8988T (cell line): ENCODE measurements at regions not wholly inside any gene's neighbourhood (a gene's known extent, or its start where the extent isn't known, plus 50 kb on each side); places are given as distances from the start of the nearest gene placed in this dataset.

Experiments used
- DNase-seq: peaks from one replicate; pipeline ENCODE4 v3.0.0; 2011

- DNase-seq, result no peak
Observed at GRCh38 chr4:37126051-37126450, 118.5 kb upstream of the NWD2 start.

- DNase-seq, result no peak
Observed at GRCh38 chr4:37130465-37130864, 114.1 kb upstream of the NWD2 start.

GRCh38 chr4:37132351-37132974 is 112.1 kb upstream of the NWD2 start:
- DNase-seq, result peak; percentile 5

- DNase-seq, result no peak
Observed at GRCh38 chr4:37132975-37133360, 111.6 kb upstream of the NWD2 start.

GRCh38 chr4:37138019-37138653 is 106.4 kb upstream of the NWD2 start:
- no peak for DNase-seq

GRCh38 chr4:37138789-37139188 is 105.8 kb upstream of the NWD2 start:
- DNase-seq, result no peak

- DNase-seq, result no peak
Observed at GRCh38 chr4:37139987-37140386, 104.6 kb upstream of the NWD2 start.

- DNase-seq, result no peak
Observed at GRCh38 chr4:37146260-37146659, 98.3 kb upstream of the NWD2 start.

GRCh38 chr4:37157476-37158167 is 86.9 kb upstream of the NWD2 start:
- DNase-seq, result no peak

GRCh38 chr4:37160653-37161052 is 83.9 kb upstream of the NWD2 start:
- DNase-seq, result no peak

- no peak for DNase-seq
Observed at GRCh38 chr4:37165844-37166243, 78.7 kb upstream of the NWD2 start.

GRCh38 chr4:37169956-37170355 is 74.6 kb upstream of the NWD2 start:
- DNase-seq, result no peak

- DNase-seq, result no peak
Observed at GRCh38 chr4:37188100-37188499, 56.4 kb upstream of the NWD2 start.
